GM18502 (cell line): ENCODE measurements at regions not wholly inside any gene's neighbourhood (a gene's known extent, or its start where the extent isn't known, plus 50 kb on each side); places are given as distances from the start of the nearest gene placed in this dataset.
"Not testable (repeated sequence)": the region's sequence is repeated elsewhere in the genome, so short reads cannot be mapped to it uniquely, and the experiment has no call there.

Source experiments
- ATAC-seq: cut with Tn5 transposase; IDR thresholded peaks from one replicate; pipeline ENCODE4 v1.9.1; 2021; ENCODE audit warnings: mild to moderate bottlenecking; ENCODE audit not compliant: unreplicated experiment, poor library complexity

GRCh38 chr4:3911252-3911856 lies 145.2 kb downstream of the ADRA2C start:
- no peak for ATAC-seq

DNA sequence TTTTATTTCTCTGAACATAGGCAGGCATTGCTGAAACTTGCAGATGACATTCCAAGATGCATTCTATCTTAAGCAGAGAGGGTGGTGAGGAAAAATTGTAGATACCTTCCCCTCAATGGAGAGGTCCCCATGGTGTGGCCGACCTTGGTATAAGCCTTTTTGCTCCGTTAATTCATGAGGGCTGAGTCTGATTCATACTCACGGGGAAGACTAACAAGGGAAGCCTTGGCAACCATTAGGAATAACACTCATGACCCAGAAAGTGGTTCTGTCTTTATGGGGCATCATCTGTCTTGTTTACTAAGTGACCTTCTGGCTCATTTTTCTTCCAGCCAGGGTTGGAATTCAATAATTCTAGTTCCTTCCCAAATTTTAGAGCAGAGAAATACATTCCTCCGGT lies 148.3 kb downstream of the ADRA2C start:
- not testable (repeated sequence) for ATAC-seq

DNA sequence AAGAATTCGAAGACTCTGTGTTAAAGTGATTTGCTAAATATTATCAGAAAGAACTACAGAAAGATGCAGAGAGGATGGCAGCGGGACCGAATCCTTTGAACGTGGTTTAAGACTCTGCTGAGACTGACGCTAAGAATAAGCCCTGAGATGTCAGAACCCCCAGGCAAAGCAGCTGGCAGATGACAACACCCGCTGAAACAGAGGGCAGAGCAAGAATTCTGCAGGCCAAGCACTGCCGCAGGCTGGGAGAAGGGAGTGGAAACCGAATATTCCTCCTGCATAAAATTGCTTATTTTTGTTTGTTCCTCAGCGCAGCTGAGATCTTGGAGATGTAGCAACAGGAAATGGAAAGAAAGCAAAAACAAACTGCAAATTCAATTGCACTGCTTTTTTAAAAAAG lies 153.3 kb downstream of the ADRA2C start:
- ATAC-seq: not testable (repeated sequence)

GRCh38 chr4:3921902-3922301 lies 155.7 kb downstream of the ADRA2C start:
- ATAC-seq: not testable (repeated sequence)

GRCh38 chr4:3925841-3926240 lies 159.7 kb downstream of the ADRA2C start:
- not testable (repeated sequence) for ATAC-seq

- not testable (repeated sequence) for ATAC-seq
These were observed 160.1 kb downstream of the ADRA2C start for GRCh38 chr4:3926271-3926670.

DNA sequence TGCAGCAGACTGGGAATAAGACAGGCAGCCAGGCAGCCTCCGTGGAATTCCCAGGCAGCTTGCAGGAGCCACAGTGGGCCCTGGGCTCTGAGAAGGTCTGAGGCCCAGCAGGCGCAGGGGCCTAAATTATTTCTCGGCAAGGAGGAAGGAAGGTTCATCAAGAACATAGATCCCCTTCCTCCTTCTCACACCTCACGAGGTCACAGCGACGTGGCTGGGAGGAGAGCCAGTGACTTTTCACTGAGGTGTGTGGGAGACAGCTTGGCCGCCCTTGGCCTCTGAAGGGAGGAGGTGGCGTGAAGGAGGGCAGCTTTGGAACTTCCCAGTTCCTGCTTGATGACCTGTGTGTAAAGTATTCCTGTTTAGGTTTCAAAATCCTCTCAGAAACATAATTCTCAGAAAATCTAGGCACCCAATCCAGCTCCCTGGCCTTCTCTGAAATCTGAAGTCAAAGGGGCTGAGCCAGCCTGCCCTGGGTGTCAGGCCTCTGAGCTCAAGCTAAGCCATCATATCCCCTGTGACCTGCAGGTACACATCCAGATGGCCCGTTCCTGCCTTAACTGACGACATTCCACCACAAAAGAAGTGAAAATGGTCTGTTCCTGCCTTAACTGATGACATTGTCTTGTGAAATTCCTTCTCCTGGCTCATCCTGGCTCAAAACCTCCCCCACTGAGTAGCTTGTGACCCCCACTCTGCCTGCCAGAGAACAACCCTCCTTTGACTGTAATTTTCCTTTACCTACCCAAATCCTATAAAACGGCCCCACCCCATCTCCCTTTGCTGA lies 161.0 kb downstream of the ADRA2C start:
- ATAC-seq: not testable (repeated sequence)

GRCh38 chr4:3929431-3929830 lies 163.2 kb downstream of the ADRA2C start:
- ATAC-seq: not testable (repeated sequence)

DNA sequence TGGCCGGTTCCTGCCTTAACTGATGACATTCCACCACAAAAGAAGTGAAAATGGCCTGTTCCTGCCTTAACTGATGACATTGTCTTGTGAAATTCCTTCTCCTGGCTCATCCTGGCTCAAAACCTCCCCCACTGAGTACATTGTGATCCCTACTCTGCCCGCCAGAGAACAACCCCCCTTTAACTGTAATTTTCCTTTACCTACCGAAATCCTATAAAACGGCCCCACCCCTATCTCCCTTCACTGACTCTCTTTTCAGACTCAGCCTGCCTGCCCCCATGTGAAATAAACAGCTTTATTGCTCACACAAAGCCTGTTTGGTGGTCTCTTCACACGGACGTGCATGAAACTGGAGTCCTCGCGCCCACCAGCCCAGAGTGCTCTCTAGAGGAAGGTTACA lies 166.5 kb downstream of the ADRA2C start:
- not testable (repeated sequence) for ATAC-seq

DNA sequence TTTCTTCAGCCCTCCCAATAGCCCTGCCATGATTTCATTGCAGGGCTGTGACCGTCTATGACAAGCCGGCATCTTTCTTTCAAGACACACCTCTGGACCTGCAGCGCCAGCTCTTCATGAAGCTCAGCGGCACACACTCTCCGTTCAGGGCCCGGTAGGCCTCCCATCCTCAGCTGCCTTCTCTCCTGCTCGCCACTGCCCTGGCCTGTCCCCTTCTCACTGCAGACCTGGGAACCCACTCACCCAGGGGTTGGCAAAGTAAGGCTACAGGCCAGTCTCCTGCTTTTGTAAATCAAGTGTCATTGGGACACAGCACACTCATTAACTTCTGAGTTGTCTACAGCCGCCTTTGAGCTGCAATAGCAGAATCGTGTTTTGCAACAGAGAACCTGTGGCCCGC lies 169.2 kb downstream of the ADRA2C start:
- ATAC-seq: not testable (repeated sequence)

GRCh38 chr4:3936184-3936583 lies 170.0 kb downstream of the ADRA2C start:
- no peak for ATAC-seq

DNA sequence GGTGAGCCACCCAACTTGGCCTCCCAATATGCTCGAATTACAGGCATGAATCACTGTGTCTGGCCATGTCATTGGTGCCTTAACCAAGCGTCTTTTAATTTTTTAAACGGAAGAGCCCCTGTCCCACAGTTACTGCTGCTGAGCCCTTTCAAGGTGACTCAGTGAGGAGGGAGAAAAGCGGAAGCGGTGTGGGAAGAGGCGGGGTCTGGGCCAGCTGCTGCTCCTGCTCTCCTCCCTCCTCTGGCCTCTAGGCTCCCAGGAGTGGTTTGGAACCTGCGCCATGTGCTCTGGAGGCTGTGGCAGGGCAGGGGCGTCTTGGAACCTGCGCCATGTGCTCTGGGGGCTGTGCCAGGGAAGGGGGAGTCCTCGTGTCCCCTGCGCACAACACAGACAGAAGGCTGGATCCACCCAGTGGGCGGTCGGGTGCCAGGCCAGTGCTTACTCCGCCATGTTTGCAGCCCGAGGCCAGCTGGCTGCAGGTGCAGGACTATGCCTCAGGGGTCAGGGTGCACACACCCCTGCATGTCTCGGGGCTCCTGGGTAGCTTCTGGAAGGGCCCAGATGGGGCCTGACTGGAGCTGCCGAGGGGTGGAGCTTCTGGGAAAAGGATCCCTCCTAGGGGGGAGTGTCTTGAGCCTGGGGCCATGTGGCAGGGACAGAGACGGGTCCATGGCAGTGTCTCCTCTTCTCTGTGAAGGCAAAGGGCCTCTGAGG lies 171.8 kb downstream of the ADRA2C start:
- not testable (repeated sequence) for ATAC-seq

- ATAC-seq: not testable (repeated sequence)
These were observed 172.5 kb downstream of the ADRA2C start for GRCh38 chr4:3938676-3939075.

GRCh38 chr4:3939954-3940591 lies 173.9 kb downstream of the ADRA2C start:
- not testable (repeated sequence) for ATAC-seq

- not testable (repeated sequence) for ATAC-seq
These were observed 175.7 kb downstream of the ADRA2C start for GRCh38 chr4:3941735-3942522.

GRCh38 chr4:3942569-3942971 lies 176.4 kb downstream of the ADRA2C start:
- not testable (repeated sequence) for ATAC-seq

DNA sequence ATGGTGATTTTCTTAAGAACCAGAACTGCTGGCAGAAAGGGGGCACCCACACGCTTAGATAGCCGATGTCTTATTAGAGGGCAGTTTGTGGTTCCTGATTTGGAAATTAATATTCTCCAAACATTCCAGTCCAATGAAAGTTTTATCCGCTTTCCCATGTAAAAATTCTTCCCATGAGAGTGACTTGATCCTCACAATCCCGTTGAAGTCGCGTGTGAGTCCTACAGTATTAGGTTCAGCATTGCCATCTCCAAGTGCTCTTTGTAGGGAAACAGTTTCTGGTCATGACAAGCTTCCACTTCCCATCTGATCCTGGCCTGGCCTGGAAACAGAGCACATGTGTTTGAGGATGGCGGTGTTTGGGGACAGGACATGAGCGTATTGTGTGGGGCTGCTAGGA lies 176.9 kb downstream of the ADRA2C start:
- ATAC-seq: not testable (repeated sequence)

DNA sequence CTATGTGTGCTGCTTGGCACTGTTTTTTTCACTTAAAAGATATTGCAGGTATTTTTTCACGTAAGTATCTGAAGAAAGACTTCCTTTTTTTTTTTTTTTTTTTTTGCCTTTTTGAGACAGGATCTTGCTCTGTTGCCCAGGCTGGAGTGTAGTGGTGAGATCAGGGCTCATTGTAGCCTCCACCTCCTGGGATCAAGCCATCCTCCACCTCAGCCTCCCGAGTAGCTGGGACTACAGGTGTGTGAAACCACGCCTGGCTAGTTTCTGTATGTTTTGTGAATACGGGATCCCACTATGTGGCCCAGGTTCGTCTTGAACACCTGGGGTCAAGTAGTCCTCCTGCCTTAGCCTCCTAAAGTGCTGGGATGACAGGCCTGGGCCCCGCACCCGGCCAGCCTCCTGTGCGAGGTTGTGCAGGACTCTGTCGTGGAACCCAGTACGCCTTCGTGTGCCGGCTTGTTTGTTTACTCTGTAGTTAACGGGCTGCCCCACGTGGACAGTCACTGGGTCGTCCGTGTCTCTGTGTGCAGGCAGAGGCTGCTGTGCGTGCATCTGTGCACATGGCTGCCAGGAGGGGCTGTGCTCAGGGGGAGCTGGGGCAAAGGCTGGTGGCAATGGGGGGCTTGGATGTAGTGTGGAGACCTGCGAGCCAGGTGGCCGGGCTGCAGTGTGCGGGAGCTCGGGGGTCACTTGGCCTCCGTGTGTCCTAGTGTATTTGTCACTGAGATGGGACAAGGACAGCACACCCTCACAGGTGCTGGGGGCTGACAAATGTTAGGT lies 179.5 kb downstream of the ADRA2C start:
- no peak for ATAC-seq

DNA sequence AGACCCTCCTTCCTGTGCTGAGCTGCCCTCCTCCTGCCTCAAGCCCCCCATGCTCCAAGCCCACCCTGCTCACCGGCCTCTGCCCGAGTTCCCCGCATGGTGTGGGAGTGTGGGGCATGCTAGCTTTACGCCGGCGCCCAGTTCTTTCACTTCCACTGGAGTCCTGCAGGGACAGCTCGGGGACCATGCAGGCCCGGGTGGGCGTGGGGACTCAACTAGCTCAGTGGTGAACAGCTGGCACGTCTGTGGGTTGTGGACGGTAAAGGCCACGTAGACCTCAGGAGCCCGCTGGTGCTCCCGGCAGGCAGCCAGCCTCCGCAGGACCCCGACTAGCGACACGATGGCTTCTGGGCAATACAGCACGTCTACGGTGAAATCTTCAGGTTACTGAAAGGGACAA lies 180.4 kb downstream of the ADRA2C start:
- not testable (repeated sequence) for ATAC-seq
